K562 (cell line): ENCODE measurements at regions not wholly inside any gene's neighbourhood (a gene's known extent, or its start where the extent isn't known, plus 50 kb on each side); places are given as distances from the start of the nearest gene placed in this dataset.

ENCODE experiments used
- ATAC-seq: fragments of 200-7000 bp; cut with Tn5 transposase; 3 replicates; pipeline ENCODE4 v1.9.1; 2020; ENCODE audit warnings: moderate library complexity
- BruUV-seq: library from RNA; stranded (reverse); fragments of 400-500 nt; replicated peaks from 2 replicates; lab custom pipeline; 2021; lab: Mats Ljungman, UMichigan
- CTCF ChIA-PET: fragments of 300-600 bp; formaldehyde crosslinking; extraction: SDS; loops from one replicate; lab custom pipeline; 2021; ENCODE audit warnings: low intra/inter-chr PET ratio; lab: Yijun Ruan, JAX
- POLR2A ChIA-PET: fragments of 300-600, 350-650 bp; sonication (Branson Sonifier 250); formaldehyde crosslinking; extraction: SDS; loops from one replicate; lab custom pipeline; 2021; ENCODE audit warnings: antibody characterized with exemption, inconsistent platforms; lab: Yijun Ruan, JAX
- DNase-seq, 4 experiments: peaks; one replicate each; pipeline versions ENCODE4 v3.0.0 to v3.0.0-alpha.2; 2011 to 2018; ENCODE audit warnings: low spot score in 3 of 4, mixed read lengths in 3 of 4; ENCODE audit errors: extremely low read depth in 1 of 4
- FAIRE-seq: peaks from 2 replicates; lab custom pipeline; 2011; peaks lifted over from hg19 to GRCh38; lab: Jason Lieb, UNC
- H2AFZ ChIP-seq: 2 replicates; pipeline ENCODE4 v1.6.0; 2011; ENCODE audit warnings: low read depth, low read length, control low read depth, inconsistent platforms
- H3K27ac ChIP-seq: fragments of 200-600 bp; 3 replicates; pipeline ENCODE4 v1.8.0; 2011; ENCODE audit warnings: low read depth, mild to moderate bottlenecking, control low read depth, inconsistent platforms, low read length, moderate library complexity, mixed read lengths; ENCODE audit errors: extremely low read depth
- H3K27me3 ChIP-seq, 2 experiments: fragments of 300-600 bp in 1 of 2; 2 replicates in 1 of 2; 3 replicates in 1 of 2; pipeline versions ENCODE4 v1.6.0 to v1.8.0; 2011; ENCODE audit warnings: inconsistent platforms in 2 of 2, low read length in 2 of 2, mild to moderate bottlenecking in 1 of 2, mixed read lengths in 1 of 2, moderate library complexity in 1 of 2; ENCODE audit not compliant: control insufficient read depth in 2 of 2, insufficient read depth in 2 of 2
- H3K36me3 ChIP-seq: fragments of 300-600 bp; 3 replicates; pipeline ENCODE4 v1.8.0; 2011; ENCODE audit warnings: mild to moderate bottlenecking, low read length, inconsistent platforms; ENCODE audit not compliant: control insufficient read depth, insufficient read depth
- H3K4me1 ChIP-seq, 2 experiments: fragments of 200-600 bp in 1 of 2; replicated peaks in 1 of 2; 2 replicates in 1 of 2; 3 replicates in 1 of 2; pipeline versions ENCODE4 v1.5.1 to v1.8.0; 2011; ENCODE audit warnings: inconsistent platforms in 2 of 2, low read length in 2 of 2, mild to moderate bottlenecking in 1 of 2, mixed read lengths in 1 of 2, moderate library complexity in 1 of 2; ENCODE audit not compliant: control insufficient read depth in 2 of 2, insufficient read depth in 2 of 2
- H3K4me2 ChIP-seq: 2 replicates; pipeline ENCODE4 v1.6.1; 2011; ENCODE audit warnings: low read length, control low read depth, inconsistent platforms, mixed read lengths; ENCODE audit not compliant: insufficient read depth
- H3K4me3 ChIP-seq: fragments of 200-600 bp; sonication (generic), shearing (Covaris generic); 2 replicates; pipeline ENCODE4 v1.5.1; 2016; ENCODE audit warnings: control low read depth, inconsistent platforms
- H3K79me2 ChIP-seq: fragments of 200-600 bp; 3 replicates; pipeline ENCODE4 v1.8.0; 2011; ENCODE audit warnings: low read length, inconsistent platforms; ENCODE audit not compliant: control insufficient read depth, insufficient read depth
- H3K9ac ChIP-seq, 2 experiments: 2 replicates each; pipeline versions ENCODE4 v1.6.0 to v1.6.1; 2011; ENCODE audit warnings: low read depth in 2 of 2, low read length in 2 of 2, control low read depth in 1 of 2, inconsistent platforms in 1 of 2, mild to moderate bottlenecking in 1 of 2, mixed read lengths in 1 of 2; ENCODE audit not compliant: insufficient read depth in 1 of 2
- H3K9me1 ChIP-seq: one replicate; pipeline ENCODE4 v1.6.0; 2011; ENCODE audit warnings: inconsistent platforms, mild to moderate bottlenecking, low read length, moderate library complexity; ENCODE audit not compliant: control insufficient read depth, insufficient read depth
- H3K9me3 ChIP-seq: replicated peaks from 2 replicates; pipeline ENCODE4 v1.5.1; 2011; ENCODE audit warnings: low read depth, low read length, inconsistent platforms; ENCODE audit not compliant: control insufficient read depth, insufficient read depth
- H4K20me1 ChIP-seq: replicated peaks from 2 replicates; pipeline ENCODE4 v1.6.1; 2011; ENCODE audit warnings: low read length, inconsistent platforms, mixed read lengths; ENCODE audit not compliant: control insufficient read depth, insufficient read depth
- ATF6 ChIP-seq: sonication (generic); formaldehyde crosslinking; IDR thresholded peaks from 2 replicates; pipeline ENCODE4 v1.4.0; 2020; ENCODE audit warnings: mild to moderate bottlenecking, missing genetic modification reagents
- BCL6 ChIP-seq: fragments of 250-450 bp; sonication (Bioruptor Pico); IDR thresholded peaks from 2 replicates; pipeline ENCODE4 v1.4.0; 2020
- COPS2 ChIP-seq: fragments of 450-650 bp; conservative IDR thresholded peaks from 2 replicates; pipeline ENCODE4 v1.6.1; 2016; ENCODE audit warnings: mild to moderate bottlenecking, moderate library complexity
- MEF2D ChIP-seq: conservative IDR thresholded peaks from 2 replicates; pipeline ENCODE4 v1.6.1; 2016; ENCODE audit warnings: low read depth, missing genetic modification characterization, missing compliant biosample characterization
- PCBP2 ChIP-seq: fragments of 200-400 bp; formaldehyde crosslinking; IDR thresholded peaks from 2 replicates; pipeline ENCODE4 v1.6.1; 2018; ENCODE audit warnings: low read length, low read depth, mild to moderate bottlenecking, moderate library complexity; ENCODE audit not compliant: poor library complexity, severe bottlenecking
- POLR2A ChIP-seq: fragments of 450-650 bp; conservative IDR thresholded peaks from 2 replicates; pipeline ENCODE4 v1.6.1; 2016
- RB1 ChIP-seq: fragments of 450-650 bp; IDR thresholded peaks from 2 replicates; pipeline ENCODE4 v1.6.1; 2017; ENCODE audit warnings: low read depth, mild to moderate bottlenecking
- RFX7 ChIP-seq: fragments of 250-450 bp; sonication (Bioruptor Pico); IDR thresholded peaks from 2 replicates; pipeline ENCODE4 v1.5.1; 2021; ENCODE audit warnings: mild to moderate bottlenecking
- ZBTB2 ChIP-seq: fragments of 450-650 bp; IDR thresholded peaks from 2 replicates; pipeline ENCODE4 v1.6.1; 2016; ENCODE audit warnings: antibody characterized with exemption
- WGBS: fragments of 100-300 bp; shearing (Covaris generic); methylation state at CpG from one replicate; pipeline ENCODE4 v1.1.6; 2016; ENCODE audit warnings: low coverage, mixed read lengths; ENCODE audit not compliant: insufficient coverage; ENCODE audit errors: missing lambda C conversion rate; 5-methylcytosine and 5-hydroxymethylcytosine counted together
- in situ Hi-C: fragments of 300-500 bp; cut with MboI; formaldehyde crosslinking; loops from 4 replicates; pipeline ENCODE4 v1.15.0; 2018; ENCODE audit warnings: inconsistent platforms, mixed read lengths
- intact Hi-C: fragments of 100-400 bp; cut with micrococcal nuclease; formaldehyde crosslinking; loops from 2 replicates; pipeline ENCODE4 v1.14.2; 2022

- H3K36me3 ChIP-seq, result no peaks in the 10 kb centered on the region
- H3K27ac ChIP-seq, result no peak overlapping the region
- H3K9me1 ChIP-seq, result no peaks in the 10 kb centered on the region
- intact Hi-C loops (no loop called here), in situ Hi-C loops (no loop called here)
- no peaks in the 10 kb centered on the region for H4K20me1 ChIP-seq
- no peaks in the 10 kb centered on the region for H3K9me3 ChIP-seq
- ChIA-PET CTCF (no interaction called here), POLR2A (no interaction called here)
- H3K4me2 ChIP-seq, result no peak overlapping the region
- DNase-seq (no peak), ATAC-seq (no peak), FAIRE-seq (no peak)
- no peaks in the 10 kb centered on the region for H3K27me3 ChIP-seq
- WGBS, result 0% methylated on average over 3 of the region's 3 CpGs
- no peak overlapping the region for H3K9ac ChIP-seq
- TF ChIP-seq MEF2D (tag) (no peak), RFX7 (CRISPR knock-in tag) (no peak), ZBTB2 (no peak), ATF6 (CRISPR knock-in tag) (no peak), RB1 (no peak), POLR2A (no peak), PCBP2 (no peak), COPS2 (no peak), BCL6 (no peak)
- no peaks in the 10 kb centered on the region for H3K4me1 ChIP-seq
- no peak overlapping the region for H2AFZ ChIP-seq
- H3K4me3 ChIP-seq, result no peak overlapping the region
- H3K79me2 ChIP-seq, result no peaks in the 10 kb centered on the region
- BruUV-seq, result no TSS peak
Observed at GRCh38 chr9:75715360-75715759, 175.1 kb upstream of the PCSK5 start.
